A673 (cell line): ENCODE measurements at regions not wholly inside any gene's neighbourhood (a gene's known extent, or its start where the extent isn't known, plus 50 kb on each side); places are given as distances from the start of the nearest gene placed in this dataset.

Source experiments
- CTCF ChIP-seq: fragments of 300-800, 200-600 bp; sonication (generic); conservative IDR thresholded peaks from 2 replicates; pipeline ENCODE4 v1.5.1; 2017; ENCODE audit warnings: low read depth, mild to moderate bottlenecking, antibody characterized with exemption, low read length, moderate library complexity, mixed read lengths
- EZH2 ChIP-seq: fragments of 200-600 bp; sonication (generic); IDR thresholded peaks from 2 replicates; pipeline ENCODE4 v1.6.1; 2017; ENCODE audit warnings: borderline replicate concordance, low read depth, mild to moderate bottlenecking, mixed read lengths, antibody characterized with exemption, low read length; ENCODE audit not compliant: poor library complexity, severe bottlenecking

- no peak for TF ChIP-seq CTCF
- TF ChIP-seq EZH2, result no peak
These were observed 86.9 kb downstream of the RAP2A start for GRCh38 chr13:97520866-97521265.
